CD1c-positive myeloid dendritic cell (primary cell): ENCODE measurements at regions not wholly inside any gene's neighbourhood (a gene's known extent, or its start where the extent isn't known, plus 50 kb on each side); places are given as distances from the start of the nearest gene placed in this dataset.
A peak's percentile ranks its signal among the peaks of the same experiment; 100 is the strongest.
"Not testable (repeated sequence)": the region's sequence is repeated elsewhere in the genome, so short reads cannot be mapped to it uniquely, and the experiment has no call there.

Source experiments
- DNase-seq: peaks from one replicate; pipeline ENCODE4 v3.0.0-alpha.2; 2016; ENCODE audit errors: extremely low spot score

DNA sequence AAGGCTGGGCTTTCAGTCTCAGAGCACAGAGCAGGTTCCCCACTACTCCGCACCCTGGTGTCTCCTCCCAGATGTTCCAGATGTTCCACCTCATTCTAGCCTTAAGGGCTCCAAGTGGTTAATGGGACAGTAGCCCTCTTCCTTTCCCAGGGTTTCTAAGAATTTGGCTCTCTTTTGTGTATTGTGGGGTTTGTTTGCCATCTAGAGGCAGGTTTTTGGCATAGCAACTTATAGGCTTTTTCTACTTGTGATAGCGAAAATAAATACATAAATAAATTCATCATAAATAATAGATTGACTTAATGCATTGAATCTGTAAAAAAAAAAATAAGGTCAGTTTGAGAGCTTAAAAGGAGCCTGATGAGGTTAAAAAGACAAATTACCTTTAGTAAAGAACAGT lies 86.1 kb upstream of the XKR3 start:
- not testable (repeated sequence) for DNase-seq

GRCh38 chr22:16902051-16902450 lies 76.8 kb upstream of the XKR3 start:
- DNase-seq: not testable (repeated sequence)

- peak; percentile 34 for DNase-seq
Observed at GRCh38 chr22:16901579-16901978, 76.4 kb upstream of the XKR3 start.

GRCh38 chr22:16899358-16899757 lies 74.1 kb upstream of the XKR3 start:
- not testable (repeated sequence) for DNase-seq

GRCh38 chr22:16897365-16897764 lies 72.2 kb upstream of the XKR3 start:
- not testable (repeated sequence) for DNase-seq

GRCh38 chr22:16891892-16892291 lies 66.7 kb upstream of the XKR3 start:
- DNase-seq: not testable (repeated sequence)

- not testable (repeated sequence) for DNase-seq
Observed at GRCh38 chr22:16876339-16876738, 51.1 kb upstream of the XKR3 start.
